Activated T-cell treated with anti-CD3 and anti-CD28 coated beads, Interleukin-2, amount 50 U/mL, for 72 hours (primary cell): ENCODE measurements at regions not wholly inside any gene's neighbourhood (a gene's known extent, or its start where the extent isn't known, plus 50 kb on each side); places are given as distances from the start of the nearest gene placed in this dataset.
"Not testable (repeated sequence)": the region's sequence is repeated elsewhere in the genome, so short reads cannot be mapped to it uniquely, and the experiment has no call there.

ENCODE experiments used
- ATAC-seq, 2 donors: fragments of 150-1000 bp; cut with Tn5 transposase; replicated peaks in 1 of 2; 2 replicates each; pipeline ENCODE4 v1.10.0; 2021; ENCODE audit warnings: moderate library complexity in 2 of 2, mild to moderate bottlenecking in 1 of 2
- DNase-seq, 2 donors: peaks; one replicate each; pipeline ENCODE4 v3.0.0; 2021 to 2022; ENCODE audit warnings: mixed read lengths in 1 of 2
- H3K27ac Mint-ChIP-seq: one replicate; pipeline ENCODE4 v1.8.0; 2022; ENCODE audit warnings: mild to moderate bottlenecking, moderate library complexity, mixed read lengths
- H3K27me3 Mint-ChIP-seq: one replicate; pipeline ENCODE4 v1.8.0; 2022; ENCODE audit warnings: low read depth, mixed read lengths
- H3K36me3 Mint-ChIP-seq, 2 donors: one replicate each; pipeline ENCODE4 v1.8.0; 2022; ENCODE audit warnings: mixed read lengths in 2 of 2, mild to moderate bottlenecking in 1 of 2; ENCODE audit not compliant: insufficient read depth in 2 of 2
- H3K4me1 Mint-ChIP-seq: one replicate; pipeline ENCODE4 v1.8.0; 2022; ENCODE audit warnings: low read depth, mixed read lengths
- H3K4me3 Mint-ChIP-seq, 2 donors: one replicate each; pipeline ENCODE4 v1.8.0; 2022; ENCODE audit warnings: mild to moderate bottlenecking in 2 of 2, mixed read lengths in 2 of 2, moderate library complexity in 2 of 2
- H3K9me3 Mint-ChIP-seq, 2 donors: one replicate each; pipeline ENCODE4 v1.8.0; 2022; ENCODE audit warnings: mixed read lengths in 2 of 2

GRCh38 chr13:64087624-64088023 is 2672.0 kb upstream of the PCDH20 start:
- no peak overlapping the region for H3K27ac Mint-ChIP-seq
- no peaks in the 10 kb centered on the region for H3K4me1 Mint-ChIP-seq
- ATAC-seq (no peak), DNase-seq (no peak)
- H3K4me3 Mint-ChIP-seq: no peak overlapping the region
- H3K9me3 Mint-ChIP-seq: peaks cover 4 to 7% of the 10 kb centered on the region in 2 donors
- H3K27me3 Mint-ChIP-seq: no peaks in the 10 kb centered on the region
- no peaks in the 10 kb centered on the region for H3K36me3 Mint-ChIP-seq

DNA sequence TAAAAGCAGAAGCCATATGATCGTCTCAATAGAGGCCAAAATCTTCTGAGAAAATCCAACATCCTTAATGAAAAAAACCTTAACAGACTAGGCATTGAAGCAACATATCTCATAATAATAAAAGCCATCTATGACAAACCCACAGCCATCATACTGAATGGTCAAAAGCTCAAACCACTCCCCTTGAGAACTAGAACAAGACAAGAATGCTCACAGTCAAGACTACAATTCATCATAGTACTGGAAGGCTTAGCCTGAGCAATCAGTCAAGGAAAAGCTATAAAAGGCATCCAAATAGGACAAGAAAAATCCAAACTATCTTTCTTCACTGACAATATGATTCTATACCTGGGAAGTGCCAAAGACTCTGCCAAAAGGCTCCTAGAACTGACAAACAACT is 2668.2 kb upstream of the PCDH20 start:
- Mint-ChIP-seq H3K4me1 (no peaks in the 10 kb centered on the region), H3K36me3 (no peaks in the 10 kb centered on the region), H3K4me3 (no peak overlapping the region), H3K9me3 (peaks cover 9 to 10% of the 10 kb centered on the region in 2 donors), H3K27me3 (no peaks in the 10 kb centered on the region), H3K27ac (no peak overlapping the region)
- DNase-seq (no peak), ATAC-seq (no peak)

DNA sequence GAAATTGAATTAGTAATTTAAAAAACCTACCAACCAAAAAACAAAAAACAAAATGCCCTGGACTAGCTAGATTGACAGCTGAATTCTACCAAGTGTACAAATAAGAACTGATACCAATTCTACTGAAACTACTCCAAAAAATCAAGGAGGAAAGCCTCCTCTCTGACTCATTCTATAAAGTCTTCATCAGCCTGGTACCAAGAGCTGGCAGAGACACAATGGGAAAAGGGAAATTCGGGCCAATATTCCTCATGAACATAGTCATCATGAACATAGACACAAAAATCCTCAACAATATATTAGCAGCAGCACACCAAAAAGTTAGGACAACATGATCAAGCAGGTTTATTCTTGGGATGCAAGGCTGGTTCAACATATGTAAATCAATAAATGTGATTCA is 2667.7 kb upstream of the PCDH20 start:
- Mint-ChIP-seq H3K4me3 (no peak overlapping the region), H3K36me3 (no peaks in the 10 kb centered on the region), H3K4me1 (no peaks in the 10 kb centered on the region), H3K27me3 (no peaks in the 10 kb centered on the region), H3K27ac (no peak overlapping the region), H3K9me3 (peaks cover 9 to 10% of the 10 kb centered on the region in 2 donors)
- no peak for ATAC-seq
- no peak for DNase-seq

GRCh38 chr13:64078480-64078936 is 2662.9 kb upstream of the PCDH20 start:
- Mint-ChIP-seq H3K27me3 (no peaks in the 10 kb centered on the region), H3K27ac (no peak overlapping the region), H3K9me3 (peaks cover 4 to 6% of the 10 kb centered on the region in 2 donors), H3K36me3 (peaks cover 0 to 1% of the 10 kb centered on the region in 2 donors), H3K4me3 (no peak overlapping the region), H3K4me1 (no peaks in the 10 kb centered on the region)
- no peak for ATAC-seq
- DNase-seq: no peak

DNA sequence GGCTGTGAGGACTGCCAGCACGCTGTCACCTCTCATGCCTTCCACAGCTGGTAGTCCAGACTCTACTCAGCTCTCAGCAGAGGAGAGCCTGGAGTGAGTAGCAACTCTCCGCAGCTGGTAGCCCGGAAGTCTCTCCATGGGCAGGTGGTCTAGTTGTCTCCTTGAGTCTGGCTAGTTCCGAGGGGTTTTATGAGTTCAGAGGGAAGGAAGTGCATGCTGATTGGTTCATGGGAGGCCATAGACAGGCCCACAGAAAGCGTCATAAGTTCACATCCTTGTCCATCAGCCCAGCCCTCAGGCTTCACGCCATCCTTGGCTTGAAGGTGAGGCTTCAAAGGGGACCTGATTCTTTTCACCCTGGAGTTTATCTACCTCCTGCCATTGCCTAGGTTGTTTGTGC is 2662.4 kb upstream of the PCDH20 start:
- H3K27ac Mint-ChIP-seq: no peak overlapping the region
- H3K36me3 Mint-ChIP-seq: peaks cover 0 to 1% of the 10 kb centered on the region in 2 donors
- ATAC-seq: no peak
- no peak overlapping the region for H3K4me3 Mint-ChIP-seq
- H3K4me1 Mint-ChIP-seq: no peaks in the 10 kb centered on the region
- H3K27me3 Mint-ChIP-seq: no peaks in the 10 kb centered on the region
- DNase-seq: no peak
- H3K9me3 Mint-ChIP-seq: peaks cover 4 to 7% of the 10 kb centered on the region in 2 donors

- not testable (repeated sequence) for DNase-seq
Measured at GRCh38 chr13:64077132-64077835, 2661.6 kb upstream of the PCDH20 start.

DNA sequence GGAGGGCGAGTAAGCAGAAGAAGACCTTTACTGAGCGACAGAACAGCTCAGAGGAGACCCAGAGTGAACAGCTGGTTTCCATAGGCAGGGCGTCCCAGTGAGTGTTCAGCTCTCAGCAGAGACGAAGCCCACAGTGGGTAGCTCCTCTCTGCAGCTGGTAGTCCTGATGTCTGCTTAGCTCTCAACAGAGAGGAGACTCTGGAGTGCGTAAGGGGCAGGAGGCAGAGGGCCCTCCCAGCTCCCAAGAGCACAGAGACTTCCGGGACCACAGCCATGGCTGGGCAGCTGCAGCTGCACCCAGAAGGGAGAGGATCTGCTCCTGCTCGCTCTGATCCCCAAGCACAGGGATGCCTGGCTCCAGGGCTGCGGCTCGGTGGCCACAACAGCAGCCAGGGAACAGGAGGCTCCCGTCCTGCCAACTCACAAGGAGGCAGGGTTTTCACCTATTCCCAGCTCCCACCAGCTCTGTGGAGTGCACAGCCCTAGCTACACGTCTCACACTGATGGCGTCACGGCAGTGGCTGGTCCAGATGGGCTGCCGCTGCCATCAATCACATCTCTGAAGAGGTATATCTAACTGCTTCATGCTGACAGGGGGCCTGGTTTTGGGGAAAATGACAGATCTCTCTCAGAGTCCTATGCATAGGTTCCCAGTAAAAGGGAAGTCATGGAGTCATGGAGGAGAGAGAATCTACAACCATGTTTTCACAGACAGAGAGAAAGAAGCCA is 2660.1 kb upstream of the PCDH20 start:
- no peaks in the 10 kb centered on the region for H3K4me1 Mint-ChIP-seq
- peaks cover 0 to 1% of the 10 kb centered on the region in 2 donors for H3K36me3 Mint-ChIP-seq
- H3K4me3 Mint-ChIP-seq: no peak overlapping the region
- H3K27ac Mint-ChIP-seq: no peak overlapping the region
- H3K9me3 Mint-ChIP-seq: peaks cover 1 to 3% of the 10 kb centered on the region in 2 donors
- ATAC-seq (no peak), DNase-seq (no peak)
- H3K27me3 Mint-ChIP-seq: no peaks in the 10 kb centered on the region

More at GRCh38 chr13:64077132-64077835, 2661.6 kb upstream of the PCDH20 start:
- not testable (repeated sequence) for H3K4me3 Mint-ChIP-seq, H3K9me3 Mint-ChIP-seq, H3K36me3 Mint-ChIP-seq, H3K27ac Mint-ChIP-seq, H3K27me3 Mint-ChIP-seq, H3K4me1 Mint-ChIP-seq, ATAC-seq

- ATAC-seq (no peak), DNase-seq (no peak)
- H3K27me3 Mint-ChIP-seq: no peaks in the 10 kb centered on the region
- H3K4me3 Mint-ChIP-seq: no peak overlapping the region
- H3K4me1 Mint-ChIP-seq: no peaks in the 10 kb centered on the region
- no peak overlapping the region for H3K27ac Mint-ChIP-seq
- H3K9me3 Mint-ChIP-seq: peaks cover 1 to 3% of the 10 kb centered on the region in 2 donors
- peaks cover 0 to 1% of the 10 kb centered on the region in 2 donors for H3K36me3 Mint-ChIP-seq
Measured at GRCh38 chr13:64074971-64075474, 2659.4 kb upstream of the PCDH20 start.

GRCh38 chr13:64073203-64073602 is 2657.6 kb upstream of the PCDH20 start:
- peaks cover 1 to 3% of the 10 kb centered on the region in 2 donors for H3K9me3 Mint-ChIP-seq
- no peak overlapping the region for H3K27ac Mint-ChIP-seq
- no peaks in the 10 kb centered on the region for H3K4me1 Mint-ChIP-seq
- ATAC-seq (no peak), DNase-seq (no peak)
- H3K4me3 Mint-ChIP-seq: no peak overlapping the region
- H3K27me3 Mint-ChIP-seq: no peaks in the 10 kb centered on the region
- H3K36me3 Mint-ChIP-seq: peaks cover 0 to 1% of the 10 kb centered on the region in 2 donors

- Mint-ChIP-seq H3K27ac (no peak overlapping the region), H3K4me1 (no peaks in the 10 kb centered on the region), H3K9me3 (peaks cover 1 to 3% of the 10 kb centered on the region in 2 donors), H3K27me3 (no peaks in the 10 kb centered on the region), H3K4me3 (no peak overlapping the region), H3K36me3 (no peaks in the 10 kb centered on the region)
- no peak for ATAC-seq
- no peak for DNase-seq
Measured at GRCh38 chr13:64071352-64071751, 2655.7 kb upstream of the PCDH20 start.

- Mint-ChIP-seq H3K9me3 (peaks cover 1 to 3% of the 10 kb centered on the region in 2 donors), H3K27ac (no peak overlapping the region), H3K27me3 (no peaks in the 10 kb centered on the region), H3K36me3 (no peaks in the 10 kb centered on the region), H3K4me3 (no peak overlapping the region), H3K4me1 (no peaks in the 10 kb centered on the region)
- ATAC-seq: no peak
- no peak for DNase-seq
Measured at GRCh38 chr13:64069892-64070291, 2654.2 kb upstream of the PCDH20 start.

GRCh38 chr13:64066711-64067110 is 2651.1 kb upstream of the PCDH20 start:
- Mint-ChIP-seq H3K9me3 (peaks cover 0 to 4% of the 10 kb centered on the region in 2 donors), H3K27ac (no peak overlapping the region), H3K36me3 (no peaks in the 10 kb centered on the region), H3K4me3 (no peak overlapping the region), H3K4me1 (no peaks in the 10 kb centered on the region), H3K27me3 (no peaks in the 10 kb centered on the region)
- no peak for ATAC-seq
- no peak for DNase-seq

GRCh38 chr13:64061649-64062048 is 2646.0 kb upstream of the PCDH20 start:
- H3K4me1 Mint-ChIP-seq: no peaks in the 10 kb centered on the region
- no peak overlapping the region for H3K27ac Mint-ChIP-seq
- no peak overlapping the region for H3K4me3 Mint-ChIP-seq
- ATAC-seq: no peak
- no peaks in the 10 kb centered on the region for H3K27me3 Mint-ChIP-seq
- no peak for DNase-seq
- H3K9me3 Mint-ChIP-seq: peaks cover 7% of the 10 kb centered on the region in 2 donors
- no peaks in the 10 kb centered on the region for H3K36me3 Mint-ChIP-seq
